Endodermal cell (in vitro differentiated cells): ENCODE measurements at regions not wholly inside any gene's neighbourhood (a gene's known extent, or its start where the extent isn't known, plus 50 kb on each side); places are given as distances from the start of the nearest gene placed in this dataset.
A peak's percentile ranks its signal among the peaks of the same experiment; 100 is the strongest.
"Not testable (repeated sequence)": the region's sequence is repeated elsewhere in the genome, so short reads cannot be mapped to it uniquely, and the experiment has no call there.

Source experiments
- DNase-seq: peaks from one replicate; pipeline ENCODE4 v3.0.0-alpha.2; 2017
- H3K27ac ChIP-seq: 2 replicates; pipeline ENCODE4 v1.5.1; 2013; ENCODE audit warnings: mild to moderate bottlenecking, low read depth, low read length, moderate library complexity
- H3K27me3 ChIP-seq: 2 replicates; pipeline ENCODE4 v1.6.1; 2013; ENCODE audit warnings: mild to moderate bottlenecking, low read length, moderate library complexity; ENCODE audit not compliant: insufficient read depth, control insufficient read depth, poor library complexity, severe bottlenecking
- H3K36me3 ChIP-seq: 2 replicates; pipeline ENCODE4 v1.7.0; 2013; ENCODE audit warnings: mild to moderate bottlenecking, low read length, moderate library complexity; ENCODE audit not compliant: control insufficient read depth, insufficient read depth
- H3K4me1 ChIP-seq: one replicate; pipeline ENCODE4 v1.7.0; 2013; ENCODE audit warnings: low read length; ENCODE audit not compliant: control insufficient read depth, insufficient read depth
- H3K4me3 ChIP-seq: 2 replicates; pipeline ENCODE4 v1.5.1; 2013; ENCODE audit warnings: mild to moderate bottlenecking, low read length, moderate library complexity
- H3K9ac ChIP-seq: 2 replicates; pipeline ENCODE4 v1.6.1; 2013; ENCODE audit warnings: mild to moderate bottlenecking, low read length, moderate library complexity; ENCODE audit not compliant: poor library complexity, severe bottlenecking; ENCODE audit errors: extremely low read depth
- H3K9me3 ChIP-seq: 2 replicates; pipeline ENCODE4 v1.6.1; 2013; ENCODE audit warnings: mild to moderate bottlenecking, low read length, moderate library complexity; ENCODE audit not compliant: control insufficient read depth
- H3K27ac Mint-ChIP-seq: 2 replicates; pipeline ENCODE4 v1.8.0; 2020; ENCODE audit warnings: mixed read lengths
- H3K27me3 Mint-ChIP-seq: 2 replicates; pipeline ENCODE4 v1.8.0; 2021; ENCODE audit warnings: mild to moderate bottlenecking, mixed read lengths; ENCODE audit not compliant: insufficient read depth
- H3K36me3 Mint-ChIP-seq: 2 replicates; pipeline ENCODE4 v1.8.0; 2020; ENCODE audit warnings: low read depth, mixed read lengths
- H3K4me1 Mint-ChIP-seq: 2 replicates; pipeline ENCODE4 v1.8.0; 2020; ENCODE audit warnings: mixed read lengths
- H3K4me3 Mint-ChIP-seq: 2 replicates; pipeline ENCODE4 v1.8.0; 2020; ENCODE audit warnings: mild to moderate bottlenecking, moderate library complexity, mixed read lengths
- H3K9me3 Mint-ChIP-seq: 2 replicates; pipeline ENCODE4 v1.8.0; 2020; ENCODE audit warnings: mild to moderate bottlenecking, mixed read lengths
- CTCF ChIP-seq: fragments of 200-600 bp; sonication (generic); conservative IDR thresholded peaks from 2 replicates; pipeline ENCODE4 v1.5.0; 2021; ENCODE audit warnings: antibody characterized with exemption, mild to moderate bottlenecking
- WGBS, 2 experiments: methylation state at CpG; one replicate each; pipeline versions ENCODE4 v1.1.5 to v1.1.7; 2013; ENCODE audit warnings: missing lambda C conversion rate in 2 of 2, mixed read lengths in 1 of 2; ENCODE audit not compliant: insufficient coverage in 1 of 2, insufficient read length in 1 of 2; 5-methylcytosine and 5-hydroxymethylcytosine counted together

GRCh38 chr17:53749178-53749577 lies 73.5 kb upstream of the KIF2B start:
- 96% methylated on average over 1 of the region's 1 CpG; no CpG with 5 or more reads in 1 of the 2 experiments for WGBS, 2 experiments
- no peaks in the 10 kb centered on the region for H3K36me3 Mint-ChIP-seq
- H3K9me3 Mint-ChIP-seq, result peaks cover 15% of the 10 kb centered on the region
- H3K9me3 ChIP-seq, result peaks cover 5% of the 10 kb centered on the region
- peak overlapping the region; percentile 14 for H3K27ac Mint-ChIP-seq
- no peaks in the 10 kb centered on the region for H3K27me3 Mint-ChIP-seq
- peaks cover 5% of the 10 kb centered on the region for H3K4me1 Mint-ChIP-seq
- no peaks in the 10 kb centered on the region for H3K36me3 ChIP-seq
- no peak overlapping the region for H3K4me3 ChIP-seq
- TF ChIP-seq CTCF, result no peak
- no peak overlapping the region for H3K27ac ChIP-seq
- no peaks in the 10 kb centered on the region for H3K27me3 ChIP-seq
- no peak overlapping the region for H3K9ac ChIP-seq
- H3K4me1 ChIP-seq, result no peaks in the 10 kb centered on the region
- peak; percentile 75 for DNase-seq
- no peak overlapping the region for H3K4me3 Mint-ChIP-seq

GRCh38 chr17:53748159-53748820 lies 74.4 kb upstream of the KIF2B start:
- not testable (repeated sequence) for H3K27ac Mint-ChIP-seq, H3K27ac ChIP-seq, H3K27me3 ChIP-seq, H3K36me3 Mint-ChIP-seq, H3K36me3 ChIP-seq, H3K4me3 Mint-ChIP-seq, H3K4me1 ChIP-seq, H3K9ac ChIP-seq, H3K9me3 ChIP-seq, H3K4me1 Mint-ChIP-seq, H3K4me3 ChIP-seq, H3K27me3 Mint-ChIP-seq
- peaks cover 15% of the 10 kb centered on the region for H3K9me3 Mint-ChIP-seq
- peak; percentile 69 for DNase-seq
- 46 to 73% methylated on average over 4 to 11 of the region's 11 CpGs for WGBS, 2 experiments

- H3K27me3 Mint-ChIP-seq, result no peaks in the 10 kb centered on the region
- no peak for DNase-seq
- whole genome bisulfite sequencing, 2 experiments, result no CpG with 5 or more reads among the region's 1 CpG
- Histone ChIP-seq H3K27me3 (no peaks in the 10 kb centered on the region), H3K27ac (no peak overlapping the region), H3K9ac (no peak overlapping the region), H3K4me1 (no peaks in the 10 kb centered on the region), H3K4me3 (no peak overlapping the region), H3K36me3 (no peaks in the 10 kb centered on the region), H3K9me3 (peaks cover 5% of the 10 kb centered on the region)
- no peak overlapping the region for H3K4me3 Mint-ChIP-seq
- H3K27ac Mint-ChIP-seq, result no peak overlapping the region
- TF ChIP-seq CTCF, result no peak
- H3K4me1 Mint-ChIP-seq, result peaks cover 16% of the 10 kb centered on the region
- no peaks in the 10 kb centered on the region for H3K9me3 Mint-ChIP-seq
- no peaks in the 10 kb centered on the region for H3K36me3 Mint-ChIP-seq
These were observed 82.4 kb upstream of the KIF2B start for GRCh38 chr17:53740312-53740711.
